Fibroblast of lung (primary cell): ENCODE measurements at regions not wholly inside any gene's neighbourhood (a gene's known extent, or its start where the extent isn't known, plus 50 kb on each side); places are given as distances from the start of the nearest gene placed in this dataset.

ENCODE experiments used
- EZH2 ChIP-seq: IDR thresholded peaks from 2 replicates; pipeline ENCODE4 v1.5.1; 2012; ENCODE audit warnings: low read length, control low read depth, mild to moderate bottlenecking; ENCODE audit errors: missing control alignments
- TF ChIP-seq, protein P1 (sequence below), 2 donors: IDR thresholded peaks in 1 of 2; conservative IDR thresholded peaks in 1 of 2; 1 replicate in 1 of 2; 2 replicates in 1 of 2; pipeline ENCODE4 v1.5.1; 2011 to 2012; ENCODE audit warnings: low read length in 2 of 2, control low read depth in 1 of 2, inconsistent platforms in 1 of 2, low read depth in 1 of 2, mild to moderate bottlenecking in 1 of 2

DNA sequence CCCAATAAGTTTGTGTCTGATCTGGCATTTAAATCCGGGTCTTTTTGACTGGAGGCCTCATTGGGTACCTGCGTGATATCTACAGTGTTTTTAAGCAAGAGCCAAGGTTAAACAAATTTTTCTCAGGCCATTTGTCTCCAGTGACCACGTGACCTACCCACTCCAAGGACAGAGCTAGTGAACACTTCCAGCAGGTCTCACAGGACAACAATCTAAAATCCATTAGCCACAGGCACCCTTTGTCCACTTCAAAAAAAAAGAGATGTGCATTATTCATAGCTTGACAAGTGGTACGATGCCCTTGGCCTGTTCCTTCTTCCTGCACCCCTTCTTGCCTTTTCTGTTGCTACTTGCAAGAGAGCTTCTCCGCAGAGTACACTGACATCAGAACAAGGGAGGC, 109.6 kb upstream of the GSC start:
- TF ChIP-seq, protein P1, sequence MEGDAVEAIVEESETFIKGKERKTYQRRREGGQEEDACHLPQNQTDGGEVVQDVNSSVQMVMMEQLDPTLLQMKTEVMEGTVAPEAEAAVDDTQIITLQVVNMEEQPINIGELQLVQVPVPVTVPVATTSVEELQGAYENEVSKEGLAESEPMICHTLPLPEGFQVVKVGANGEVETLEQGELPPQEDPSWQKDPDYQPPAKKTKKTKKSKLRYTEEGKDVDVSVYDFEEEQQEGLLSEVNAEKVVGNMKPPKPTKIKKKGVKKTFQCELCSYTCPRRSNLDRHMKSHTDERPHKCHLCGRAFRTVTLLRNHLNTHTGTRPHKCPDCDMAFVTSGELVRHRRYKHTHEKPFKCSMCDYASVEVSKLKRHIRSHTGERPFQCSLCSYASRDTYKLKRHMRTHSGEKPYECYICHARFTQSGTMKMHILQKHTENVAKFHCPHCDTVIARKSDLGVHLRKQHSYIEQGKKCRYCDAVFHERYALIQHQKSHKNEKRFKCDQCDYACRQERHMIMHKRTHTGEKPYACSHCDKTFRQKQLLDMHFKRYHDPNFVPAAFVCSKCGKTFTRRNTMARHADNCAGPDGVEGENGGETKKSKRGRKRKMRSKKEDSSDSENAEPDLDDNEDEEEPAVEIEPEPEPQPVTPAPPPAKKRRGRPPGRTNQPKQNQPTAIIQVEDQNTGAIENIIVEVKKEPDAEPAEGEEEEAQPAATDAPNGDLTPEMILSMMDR (conservative IDR thresholded peaks at IDR 0.05 in 1 of 2, IDR thresholded peaks at IDR 0.05 in 1 of 2; ENCODE audit: low read depth in 1 of 2, low read length in 2 of 2): no peak
- no peak for TF ChIP-seq EZH2
